GM23248 (cell line): ENCODE measurements at regions not wholly inside any gene's neighbourhood (a gene's known extent, or its start where the extent isn't known, plus 50 kb on each side); places are given as distances from the start of the nearest gene placed in this dataset.

Experiments
- DNase-seq: peaks from one replicate; pipeline ENCODE4 v3.0.0-alpha.2; 2015
- H2AFZ ChIP-seq: fragments of 200-600 bp; sonication (generic); 2 replicates; pipeline ENCODE4 v1.6.1; 2016; ENCODE audit warnings: antibody characterized with exemption
- H3F3A ChIP-seq: fragments of 200-600 bp; sonication (generic); 2 replicates; pipeline ENCODE4 v1.6.1; 2016; ENCODE audit warnings: mild to moderate bottlenecking, antibody characterized with exemption, mixed run types; ENCODE audit not compliant: insufficient read depth
- H3K27ac ChIP-seq: fragments of 200-600 bp; sonication (generic); 2 replicates; pipeline ENCODE4 v1.5.1; 2016; ENCODE audit warnings: mild to moderate bottlenecking
- H3K27me3 ChIP-seq: fragments of 200-600 bp; sonication (generic); replicated peaks from 2 replicates; pipeline ENCODE4 v1.6.1; 2016; ENCODE audit warnings: mild to moderate bottlenecking; ENCODE audit not compliant: insufficient read depth
- H3K36me3 ChIP-seq: fragments of 200-600 bp; sonication (generic); 2 replicates; pipeline ENCODE4 v1.6.1; 2016; ENCODE audit warnings: low read depth, mild to moderate bottlenecking
- H3K4me1 ChIP-seq: fragments of 200-600 bp; sonication (generic); 2 replicates; pipeline ENCODE4 v1.6.1; 2016; ENCODE audit warnings: mild to moderate bottlenecking; ENCODE audit not compliant: insufficient read depth
- H3K4me2 ChIP-seq: fragments of 200-600 bp; sonication (generic); one replicate; pipeline ENCODE4 v1.6.1; 2016; ENCODE audit warnings: mild to moderate bottlenecking; ENCODE audit not compliant: unreplicated experiment
- H3K4me3 ChIP-seq: fragments of 200-600 bp; sonication (generic); 2 replicates; pipeline ENCODE4 v1.5.1; 2016; ENCODE audit warnings: mild to moderate bottlenecking
- H3K79me2 ChIP-seq: fragments of 200-600 bp; sonication (generic); 2 replicates; pipeline ENCODE4 v1.6.1; 2016; ENCODE audit warnings: mild to moderate bottlenecking; ENCODE audit not compliant: insufficient read depth
- H3K9ac ChIP-seq: fragments of 200-600 bp; sonication (generic); 2 replicates; pipeline ENCODE4 v1.6.1; 2016; ENCODE audit warnings: mild to moderate bottlenecking
- H3K9me2 ChIP-seq: fragments of 200-600 bp; sonication (generic); 2 replicates; pipeline ENCODE4 v1.6.1; 2016; ENCODE audit warnings: mixed run types, mild to moderate bottlenecking, moderate library complexity; ENCODE audit not compliant: insufficient read depth
- H3K9me3 ChIP-seq: fragments of 200-600 bp; sonication (generic); one replicate; pipeline ENCODE4 v1.6.1; 2017; ENCODE audit warnings: low read depth
- H4K20me1 ChIP-seq: fragments of 200-600 bp; sonication (generic); 2 replicates; pipeline ENCODE4 v1.6.0; 2016; ENCODE audit not compliant: insufficient read depth
- EZH2 ChIP-seq: fragments of 200-600 bp; sonication (generic); IDR thresholded peaks from 2 replicates; pipeline ENCODE4 v1.6.1; 2018; ENCODE audit warnings: antibody characterized with exemption, mild to moderate bottlenecking; ENCODE audit not compliant: insufficient read depth, poor library complexity, severe bottlenecking
- EZH2phosphoT487 ChIP-seq: fragments of 200-600 bp; sonication (generic); IDR thresholded peaks from 2 replicates; pipeline ENCODE4 v1.6.1; 2018; ENCODE audit warnings: antibody characterized with exemption, moderate library complexity, mild to moderate bottlenecking, low read depth; ENCODE audit not compliant: insufficient read depth
- WGBS, 2 experiments: methylation state at CpG; one replicate each; pipeline ENCODE4 v1.1.6; 2015 to 2017; ENCODE audit warnings: low lambda C conversion rate in 2 of 2, low coverage in 1 of 2; ENCODE audit errors: missing lambda C conversion rate in 2 of 2; 5-methylcytosine and 5-hydroxymethylcytosine counted together
- in situ Hi-C: fragments of 300-500 bp; cut with MboI; formaldehyde crosslinking; loops from 2 replicates; pipeline ENCODE4 v1.15.0; 2020

DNA sequence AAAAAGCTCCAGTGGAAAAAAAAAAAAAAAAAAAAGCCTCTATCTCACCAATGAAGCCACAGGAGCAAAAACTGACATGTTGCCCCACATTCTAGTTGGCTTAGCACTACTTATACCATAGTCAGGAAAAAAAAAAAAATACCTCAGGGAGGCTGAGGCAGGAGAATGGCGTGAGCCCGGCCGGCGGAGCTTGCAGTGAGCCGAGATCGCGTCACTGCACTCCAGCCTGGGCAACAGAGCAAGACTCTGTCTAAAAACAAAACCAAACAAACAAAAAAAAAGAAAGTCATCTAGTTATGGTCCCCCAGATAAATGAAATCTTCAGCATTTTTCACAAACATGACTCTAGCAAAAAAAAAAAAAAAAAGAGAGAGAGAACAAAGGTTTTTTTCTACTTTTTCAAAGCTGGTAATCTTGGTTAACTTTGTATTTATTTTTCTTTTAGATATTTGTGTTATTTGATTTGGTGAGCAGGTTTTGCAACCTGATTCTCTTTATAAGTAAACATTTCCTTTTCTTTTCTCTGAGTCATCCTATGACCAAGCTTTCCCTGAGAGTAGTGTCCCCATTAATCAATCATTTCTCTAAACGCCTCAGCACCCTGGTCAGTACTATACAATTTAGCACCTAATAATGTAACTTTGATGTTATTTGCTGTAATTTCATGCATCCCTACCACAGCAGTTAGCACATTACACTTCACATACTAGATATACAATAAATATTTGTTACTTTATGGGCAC is 273.7 kb upstream of the PIK3C3 start:
- Histone ChIP-seq H3K4me1 (no peaks in the 10 kb centered on the region), H3K4me2 (no peak overlapping the region), H3K9ac (no peak overlapping the region), H2AFZ (no peak overlapping the region), H3K27ac (no peak overlapping the region), H3K9me3 (no peaks in the 10 kb centered on the region), H3F3A (no peaks in the 10 kb centered on the region), H3K79me2 (no peaks in the 10 kb centered on the region), H3K9me2 (no peaks in the 10 kb centered on the region), H3K36me3 (no peaks in the 10 kb centered on the region), H3K4me3 (no peak overlapping the region), H4K20me1 (no peaks in the 10 kb centered on the region), H3K27me3 (no peaks in the 10 kb centered on the region)
- TF ChIP-seq EZH2 (no peak), EZH2phosphoT487 (no peak)
- in situ Hi-C loops = no loop called here
- 70 to 81% methylated on average over 8 of the region's 8 CpGs for WGBS, 2 experiments
- no peak for DNase-seq

DNA sequence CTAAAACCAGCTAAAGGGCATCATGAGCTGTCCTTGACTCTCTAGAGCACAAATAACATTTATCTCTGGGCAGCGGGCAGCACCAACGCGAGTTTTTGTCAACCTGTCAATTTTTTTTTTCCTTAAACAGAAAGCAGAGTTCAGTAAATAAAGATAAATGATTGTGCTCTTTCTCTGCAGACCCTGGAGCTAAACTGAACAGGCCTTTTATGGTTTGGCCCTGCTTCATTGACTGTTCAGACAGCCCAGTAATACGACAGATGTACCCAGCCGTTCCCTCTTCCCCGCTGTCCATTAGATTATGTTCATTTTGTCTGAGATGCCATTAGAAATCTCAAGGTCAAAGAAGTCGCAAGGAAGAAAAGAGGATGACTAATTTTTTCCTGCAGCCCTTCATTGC is 280.5 kb upstream of the PIK3C3 start:
- Histone ChIP-seq H3K9ac (no peak overlapping the region), H3K4me3 (no peak overlapping the region), H3K27ac (no peak overlapping the region), H3K9me3 (no peaks in the 10 kb centered on the region), H4K20me1 (no peaks in the 10 kb centered on the region), H3K4me1 (no peaks in the 10 kb centered on the region), H2AFZ (no peak overlapping the region), H3K4me2 (no peak overlapping the region), H3K27me3 (no peaks in the 10 kb centered on the region), H3F3A (no peaks in the 10 kb centered on the region), H3K36me3 (no peaks in the 10 kb centered on the region), H3K79me2 (no peaks in the 10 kb centered on the region), H3K9me2 (no peaks in the 10 kb centered on the region)
- no peak for TF ChIP-seq EZH2phosphoT487
- DNase-seq = no peak
- in situ Hi-C loops = no loop called here
- 29 to 42% methylated on average over 7 of the region's 7 CpGs for WGBS, 2 experiments

DNA sequence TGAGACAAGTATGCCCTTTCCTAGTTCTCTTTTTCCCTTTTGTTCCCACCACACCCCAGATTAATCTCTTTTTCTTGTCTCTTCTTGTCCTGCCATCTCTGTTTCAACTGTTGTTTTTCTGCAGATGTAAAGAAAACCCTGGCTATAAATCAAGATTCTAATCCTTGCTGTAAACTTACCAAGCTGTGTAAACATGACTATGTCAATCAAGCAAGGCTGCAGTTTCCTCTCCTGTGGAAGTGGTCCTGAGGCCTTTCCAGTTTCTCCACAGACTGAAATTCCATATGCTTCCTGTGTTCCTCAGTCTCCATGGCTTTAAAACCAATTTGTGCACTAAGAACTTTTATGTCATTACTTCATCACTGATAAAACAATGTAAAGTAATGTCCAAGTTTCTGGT is 288.8 kb upstream of the PIK3C3 start:
- in situ Hi-C loops = no loop called here
- no peak overlapping the region for H3K9ac ChIP-seq
- no peak overlapping the region for H3K4me2 ChIP-seq

DNA sequence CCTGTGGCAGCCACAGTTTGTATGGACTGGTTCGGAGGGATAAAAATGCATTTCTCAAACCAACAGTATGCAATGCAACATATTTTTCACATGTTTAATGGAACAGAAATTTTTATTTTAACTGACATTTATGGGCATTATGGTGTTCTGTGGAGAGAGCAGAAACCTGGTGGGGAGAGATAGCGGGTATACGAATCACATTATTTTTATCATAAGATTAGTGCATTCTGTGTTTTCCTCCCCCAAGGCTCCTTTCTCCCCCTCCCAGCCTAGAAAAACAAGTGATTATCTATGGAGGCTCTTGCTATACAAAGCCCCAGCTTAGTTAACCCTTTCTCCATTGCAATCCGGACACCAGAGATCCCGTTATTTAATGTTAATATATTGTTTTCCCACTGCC is 289.8 kb upstream of the PIK3C3 start:
- Histone ChIP-seq H3K9me3 (no peaks in the 10 kb centered on the region), H3K4me3 (no peak overlapping the region), H3K4me1 (no peaks in the 10 kb centered on the region), H3K4me2 (no peak overlapping the region), H2AFZ (no peak overlapping the region), H3K27ac (no peak overlapping the region), H3K9ac (no peak overlapping the region), H3K9me2 (no peaks in the 10 kb centered on the region), H3K27me3 (no peaks in the 10 kb centered on the region), H3K36me3 (no peaks in the 10 kb centered on the region), H4K20me1 (no peaks in the 10 kb centered on the region), H3K79me2 (no peaks in the 10 kb centered on the region), H3F3A (no peaks in the 10 kb centered on the region)
- WGBS, 2 experiments = 45 to 46% methylated on average over 5 of the region's 5 CpGs
- TF ChIP-seq EZH2 = no peak
- no peak for TF ChIP-seq EZH2phosphoT487
- in situ Hi-C loops = no loop called here
- no peak for DNase-seq

More for the DNA sequence above, 288.8 kb upstream of the PIK3C3 start:
- Histone ChIP-seq H3K9me3 (no peaks in the 10 kb centered on the region), H3K9me2 (no peaks in the 10 kb centered on the region), H3F3A (no peaks in the 10 kb centered on the region), H3K4me3 (no peak overlapping the region), H2AFZ (no peak overlapping the region), H4K20me1 (no peaks in the 10 kb centered on the region), H3K27me3 (no peaks in the 10 kb centered on the region), H3K79me2 (no peaks in the 10 kb centered on the region), H3K36me3 (no peaks in the 10 kb centered on the region), H3K4me1 (no peaks in the 10 kb centered on the region), H3K27ac (no peak overlapping the region)
- TF ChIP-seq EZH2 (no peak), EZH2phosphoT487 (no peak)
- DNase-seq = no peak

DNA sequence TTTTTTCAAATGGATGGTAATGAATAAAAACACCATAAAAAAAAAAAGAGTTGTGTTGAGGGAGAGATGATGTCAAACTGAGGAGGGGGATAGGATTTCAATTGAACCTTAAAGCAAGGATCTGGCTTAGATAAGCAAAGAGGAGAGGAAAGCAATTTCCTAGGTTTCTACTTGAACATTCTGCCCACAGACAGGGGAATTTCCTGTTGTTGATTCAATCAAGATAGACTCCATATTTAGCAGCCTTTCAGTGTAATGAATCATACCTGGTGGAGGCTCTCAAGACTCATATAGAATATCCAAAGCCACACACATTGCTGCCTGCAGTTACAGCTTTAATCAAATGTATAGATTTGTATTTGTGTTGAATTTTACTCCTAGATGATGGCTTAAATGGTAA is 294.4 kb upstream of the PIK3C3 start:
- Histone ChIP-seq H3K9ac (no peak overlapping the region), H3K9me2 (no peaks in the 10 kb centered on the region), H2AFZ (no peak overlapping the region), H4K20me1 (no peaks in the 10 kb centered on the region), H3K4me3 (no peak overlapping the region), H3F3A (no peaks in the 10 kb centered on the region), H3K4me2 (no peak overlapping the region), H3K36me3 (no peaks in the 10 kb centered on the region), H3K27me3 (no peaks in the 10 kb centered on the region), H3K27ac (no peak overlapping the region), H3K9me3 (no peaks in the 10 kb centered on the region), H3K79me2 (no peaks in the 10 kb centered on the region), H3K4me1 (no peaks in the 10 kb centered on the region)
- in situ Hi-C loops = no loop called here
- DNase-seq = no peak
- TF ChIP-seq EZH2phosphoT487 (no peak), EZH2 (no peak)
